SK-N-SH treated with all-trans-retinoic acid at 6 μM for 48 hours (cell line): ENCODE measurements at regions not wholly inside any gene's neighbourhood (a gene's known extent, or its start where the extent isn't known, plus 50 kb on each side); places are given as distances from the start of the nearest gene placed in this dataset.

Experiments
- ESRRG ChIP-seq: fragments of 250-450 bp; sonication (Bioruptor Pico); IDR thresholded peaks from 2 replicates; pipeline ENCODE4 v1.6.1; 2021; ENCODE audit warnings: mild to moderate bottlenecking
- ZNF565 ChIP-seq: fragments of 450-650 bp; formaldehyde crosslinking; conservative IDR thresholded peaks from 2 replicates; pipeline ENCODE4 v1.5.0; 2020; ENCODE audit warnings: low read depth, mild to moderate bottlenecking, moderate library complexity

GRCh38 chr6:40642190-40642589 is 55.0 kb upstream of the LRFN2 start:
- TF ChIP-seq ESRRG (CRISPR knock-in tag): no peak
- TF ChIP-seq ZNF565 (CRISPR knock-in tag): no peak
